Natural killer cell (primary cell): ENCODE measurements at regions not wholly inside any gene's neighbourhood (a gene's known extent, or its start where the extent isn't known, plus 50 kb on each side); places are given as distances from the start of the nearest gene placed in this dataset.

ENCODE experiments used
- ATAC-seq, 3 donors: fragments of 150-1000 bp in 2 of 3; fragments of 200-7000 bp in 1 of 3; cut with Tn5 transposase; 1 replicate in 1 of 3; 2 replicates in 2 of 3; pipeline ENCODE4 v1.10.0; 2021; ENCODE audit warnings: mild to moderate bottlenecking in 2 of 3, moderate library complexity in 2 of 3
- DNase-seq, 2 donors: peaks; one replicate each; pipeline versions ENCODE4 v3.0.0 to v3.0.0-alpha.2; 2013 to 2021; ENCODE audit warnings: mixed read lengths in 1 of 2
- H3K27ac ChIP-seq: one replicate; pipeline ENCODE4 v1.5.1; 2013; ENCODE audit warnings: mild to moderate bottlenecking, low read length
- H3K27me3 ChIP-seq: one replicate; pipeline ENCODE4 v1.6.1; 2013; ENCODE audit warnings: low read length; ENCODE audit not compliant: control insufficient read depth, insufficient read depth
- H3K36me3 ChIP-seq: one replicate; pipeline ENCODE4 v1.6.1; 2013; ENCODE audit warnings: low read length; ENCODE audit not compliant: control insufficient read depth, insufficient read depth
- H3K4me1 ChIP-seq: one replicate; pipeline ENCODE4 v1.6.1; 2013; ENCODE audit warnings: low read length; ENCODE audit not compliant: control insufficient read depth, insufficient read depth
- H3K4me3 ChIP-seq: one replicate; pipeline ENCODE4 v1.5.1; 2013; ENCODE audit warnings: low read length
- H3K9me3 ChIP-seq: one replicate; pipeline ENCODE4 v1.6.1; 2013; ENCODE audit warnings: low read length; ENCODE audit not compliant: control insufficient read depth, insufficient read depth
- H3K27ac Mint-ChIP-seq, 2 donors: one replicate each; pipeline ENCODE4 v1.8.0; 2022; ENCODE audit warnings: mild to moderate bottlenecking in 2 of 2, mixed read lengths in 2 of 2, moderate library complexity in 1 of 2
- H3K27me3 Mint-ChIP-seq, 2 donors: one replicate each; pipeline ENCODE4 v1.8.0; 2022; ENCODE audit warnings: low read depth in 2 of 2, mixed read lengths in 2 of 2
- H3K36me3 Mint-ChIP-seq: one replicate; pipeline ENCODE4 v1.8.0; 2022; ENCODE audit warnings: mixed read lengths
- H3K4me1 Mint-ChIP-seq, 2 donors: one replicate each; pipeline ENCODE4 v1.8.0; 2022; ENCODE audit warnings: mixed read lengths in 2 of 2
- H3K4me3 Mint-ChIP-seq: one replicate; pipeline ENCODE4 v1.8.0; 2022; ENCODE audit warnings: mild to moderate bottlenecking, moderate library complexity, mixed read lengths
- H3K9me3 Mint-ChIP-seq, 2 donors: one replicate each; pipeline ENCODE4 v1.8.0; 2022; ENCODE audit warnings: mixed read lengths in 2 of 2
- CTCF ChIP-seq: fragments of 200-600 bp; IDR thresholded peaks from one replicate; pipeline ENCODE4 v1.8.0; 2022; ENCODE audit warnings: antibody characterized with exemption
- WGBS: methylation state at CpG from one replicate; pipeline ENCODE4 v1.1.7; 2013; ENCODE audit warnings: missing lambda C conversion rate; ENCODE audit not compliant: insufficient coverage; 5-methylcytosine and 5-hydroxymethylcytosine counted together
- intact Hi-C: fragments of 100-400 bp; cut with micrococcal nuclease; formaldehyde crosslinking; loops from one replicate; pipeline ENCODE4 v1.14.2; 2022

DNA sequence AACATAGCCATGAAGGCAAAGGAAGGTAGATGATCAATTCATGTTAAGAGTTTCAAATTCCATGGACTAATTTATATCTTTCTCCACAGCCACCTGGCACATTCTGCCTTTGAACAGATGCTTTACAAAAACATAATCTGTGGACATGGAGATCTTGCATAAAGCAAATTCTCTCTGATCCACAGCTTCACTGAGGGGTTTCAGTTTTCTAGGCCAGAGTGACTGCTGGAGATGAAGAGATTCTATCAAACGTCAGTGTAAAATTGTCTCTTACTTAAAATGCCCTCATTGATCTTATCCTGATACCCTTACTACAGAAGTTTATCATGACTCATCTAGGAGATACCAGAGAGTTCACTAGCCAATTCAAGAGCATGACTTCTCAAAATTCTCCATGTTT lies 291.6 kb downstream of the DAD1 start:
- intact Hi-C loops = no loop called here
- ATAC-seq (no peak), DNase-seq (no peak)
- H3K27me3 Mint-ChIP-seq = peaks cover 18% of the 10 kb centered on the region in 2 donors
- no peak for TF ChIP-seq CTCF
- H3K36me3 ChIP-seq = no peaks in the 10 kb centered on the region
- peaks cover 5% of the 10 kb centered on the region for H3K27me3 ChIP-seq
- no peaks in the 10 kb centered on the region for H3K9me3 Mint-ChIP-seq
- no peaks in the 10 kb centered on the region for H3K36me3 Mint-ChIP-seq
- no peaks in the 10 kb centered on the region for H3K9me3 ChIP-seq
- 100% methylated on average over 1 of the region's 1 CpG for WGBS
- no peak overlapping the region for H3K27ac Mint-ChIP-seq
- no peak overlapping the region for H3K4me3 ChIP-seq
- no peaks in the 10 kb centered on the region for H3K4me1 ChIP-seq
- no peak overlapping the region for H3K4me3 Mint-ChIP-seq
- H3K4me1 Mint-ChIP-seq = no peaks in the 10 kb centered on the region
- H3K27ac ChIP-seq = no peak overlapping the region

- H3K4me1 Mint-ChIP-seq = no peaks in the 10 kb centered on the region
- H3K36me3 ChIP-seq = no peaks in the 10 kb centered on the region
- no peak overlapping the region for H3K27ac Mint-ChIP-seq
- H3K9me3 Mint-ChIP-seq = no peaks in the 10 kb centered on the region
- no peak for TF ChIP-seq CTCF
- H3K9me3 ChIP-seq = no peaks in the 10 kb centered on the region
- intact Hi-C loops = no loop called here
- H3K4me3 Mint-ChIP-seq = no peak overlapping the region
- H3K4me3 ChIP-seq = no peak overlapping the region
- H3K36me3 Mint-ChIP-seq = no peaks in the 10 kb centered on the region
- peaks cover 5% of the 10 kb centered on the region for H3K27me3 ChIP-seq
- no peak for ATAC-seq
- no peak overlapping the region for H3K27ac ChIP-seq
- 100% methylated on average over 1 of the region's 3 CpGs for WGBS
- peaks cover 15 to 18% of the 10 kb centered on the region in 2 donors for H3K27me3 Mint-ChIP-seq
- no peak for DNase-seq
- H3K4me1 ChIP-seq = no peaks in the 10 kb centered on the region
These were observed 292.3 kb downstream of the DAD1 start for GRCh38 chr14:22296722-22297121.

DNA sequence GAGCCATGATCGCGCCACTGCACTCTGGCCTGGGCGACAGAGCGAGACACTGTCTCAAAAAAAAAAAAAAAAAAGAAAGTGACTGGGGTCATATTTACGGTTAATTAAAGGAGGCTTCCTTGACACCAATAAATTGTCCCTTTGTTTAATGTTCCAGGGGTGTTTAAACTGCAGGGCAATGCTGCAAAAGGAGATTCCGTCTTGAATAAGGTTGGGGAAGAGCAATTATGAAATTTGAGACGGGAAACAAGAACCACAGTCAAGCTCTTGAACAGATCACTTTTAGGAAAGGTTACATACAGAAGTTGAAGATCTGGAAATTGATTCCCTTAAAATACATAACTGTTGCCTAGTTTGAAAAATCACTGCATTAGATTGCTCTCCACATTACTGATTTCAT lies 292.9 kb downstream of the DAD1 start:
- intact Hi-C loops = no loop called here
- 94% methylated on average over 6 of the region's 7 CpGs for WGBS
- no peaks in the 10 kb centered on the region for H3K4me1 Mint-ChIP-seq

More for the DNA sequence above, 292.9 kb downstream of the DAD1 start:
- peaks cover 14 to 18% of the 10 kb centered on the region in 2 donors for H3K27me3 Mint-ChIP-seq
- Histone ChIP-seq H3K9me3 (no peaks in the 10 kb centered on the region), H3K27me3 (peaks cover 5% of the 10 kb centered on the region), H3K27ac (no peak overlapping the region), H3K4me1 (no peaks in the 10 kb centered on the region), H3K36me3 (no peaks in the 10 kb centered on the region), H3K4me3 (no peak overlapping the region)
- ATAC-seq (no peak), DNase-seq (no peak)
- no peaks in the 10 kb centered on the region for H3K36me3 Mint-ChIP-seq
- no peak overlapping the region for H3K27ac Mint-ChIP-seq
- no peak for TF ChIP-seq CTCF
- no peaks in the 10 kb centered on the region for H3K9me3 Mint-ChIP-seq
- no peak overlapping the region for H3K4me3 Mint-ChIP-seq
